CD4-positive, alpha-beta T cell treated with Interleukin-4 for 1 hour (primary cell): ENCODE measurements at regions not wholly inside any gene's neighbourhood (a gene's known extent, or its start where the extent isn't known, plus 50 kb on each side); places are given as distances from the start of the nearest gene placed in this dataset.
A peak's percentile ranks its signal among the peaks of the same experiment; 100 is the strongest.
"Not testable (repeated sequence)": the region's sequence is repeated elsewhere in the genome, so short reads cannot be mapped to it uniquely, and the experiment has no call there.

ENCODE experiments used
- DNase-seq, 2 donors: peaks; one replicate each; pipeline ENCODE4 v3.0.0-alpha.2; 2020 to 2022

GRCh38 chr21:31530897-31531705, 128.4 kb upstream of the SOD1 start:
- no peak for DNase-seq

DNA sequence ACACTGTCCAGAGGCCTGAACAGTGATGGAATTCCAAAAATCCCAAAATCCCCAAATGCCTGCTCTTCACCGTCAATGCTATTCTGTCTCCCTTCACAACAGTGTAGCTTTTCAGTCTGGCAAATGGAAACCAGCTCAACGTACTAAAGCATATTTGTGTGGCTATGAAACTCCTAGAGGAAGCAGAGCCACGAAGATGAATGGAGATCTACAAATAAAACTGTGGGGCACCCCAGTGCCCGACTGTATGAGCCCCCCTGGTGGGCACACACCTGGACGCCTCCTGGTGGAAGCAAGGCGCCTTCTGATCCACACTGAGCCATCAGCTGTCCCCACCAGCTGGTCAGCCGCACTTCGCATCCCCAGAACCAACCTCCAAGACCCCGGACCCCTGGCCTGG, 129.1 kb upstream of the SOD1 start:
- DNase-seq, result no peak

DNA sequence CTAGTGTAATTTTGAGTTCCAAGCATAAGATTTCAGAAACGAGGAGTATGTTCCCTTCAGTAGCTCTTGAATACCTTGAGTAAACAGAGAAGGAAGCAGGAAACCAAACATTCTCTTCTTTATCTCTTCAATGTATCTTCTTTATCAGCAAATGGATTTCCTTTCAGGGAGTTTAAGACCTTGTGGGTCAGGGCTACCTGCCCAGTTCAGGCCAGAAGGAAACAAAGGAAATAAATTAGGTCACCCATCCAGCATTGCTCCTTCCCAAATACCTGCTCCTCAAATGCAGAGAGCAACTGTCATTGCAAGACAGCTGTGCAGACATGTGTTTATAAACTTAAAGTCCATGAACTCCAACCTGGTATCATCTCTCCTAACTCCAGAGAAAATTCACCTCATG, 130.1 kb upstream of the SOD1 start:
- no peak for DNase-seq

DNA sequence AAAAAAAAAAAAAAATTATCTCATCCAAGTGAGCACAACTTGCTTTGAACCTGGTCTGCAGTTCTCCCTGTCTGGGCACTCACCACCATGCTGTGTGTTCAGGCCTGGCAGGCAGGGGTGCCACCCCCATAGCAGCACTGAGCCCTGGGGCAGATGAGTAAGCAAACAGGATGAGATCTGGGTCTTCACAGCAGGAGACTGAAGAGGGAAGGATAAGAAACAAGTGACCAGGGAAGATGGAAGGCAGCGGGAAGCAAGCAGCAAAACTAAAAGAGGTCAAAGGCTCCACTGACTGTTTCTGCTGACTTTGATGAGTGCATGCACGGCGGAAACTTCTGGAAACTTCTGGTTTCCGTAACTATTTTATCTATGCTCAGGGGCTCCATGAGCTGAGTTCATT, 133.5 kb upstream of the SOD1 start:
- DNase-seq, result no peak

DNA sequence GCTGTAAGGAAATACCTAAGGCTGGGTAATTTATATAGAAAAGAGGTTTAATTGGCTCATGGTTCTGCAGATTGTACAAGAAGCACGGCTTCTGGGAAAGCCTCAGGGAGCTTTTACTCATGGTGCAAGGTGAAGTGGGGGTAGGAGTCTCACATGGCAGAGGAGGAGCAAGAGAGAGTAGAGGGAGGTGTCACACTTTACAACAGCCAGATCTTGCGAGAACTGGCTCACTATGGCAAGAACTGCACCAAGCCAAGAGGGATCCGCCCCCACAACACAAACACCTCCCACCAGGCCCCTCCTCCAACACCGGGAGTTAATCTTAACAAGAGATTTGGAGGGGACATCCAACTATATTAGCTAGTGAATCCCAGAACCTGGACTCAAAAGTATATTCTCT, 135.4 kb upstream of the SOD1 start:
- no peak for DNase-seq

DNA sequence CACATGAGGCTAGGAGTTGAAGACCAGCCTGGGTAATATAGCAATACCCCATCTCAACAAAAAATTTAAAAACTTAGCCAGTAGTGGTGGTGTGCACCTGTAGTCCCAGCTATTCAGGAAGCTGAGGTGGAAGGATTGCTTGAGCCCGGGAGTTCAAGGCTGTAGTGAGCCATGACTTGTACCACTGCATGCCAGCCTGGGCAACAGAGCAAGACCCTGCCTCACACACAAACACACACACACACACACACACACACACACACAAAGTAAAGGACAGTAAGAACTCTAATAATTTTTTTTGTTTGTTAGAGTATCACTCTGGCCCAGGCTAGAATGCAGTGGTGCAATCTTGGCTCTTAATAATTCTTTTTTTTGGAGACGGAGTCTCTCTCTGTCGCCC, 138.0 kb upstream of the SOD1 start:
- no peak for DNase-seq

- no peak for DNase-seq
These were observed 138.9 kb upstream of the SOD1 start for GRCh38 chr21:31520561-31521098.

GRCh38 chr21:31518580-31518979, 140.9 kb upstream of the SOD1 start:
- no peak for DNase-seq

DNA sequence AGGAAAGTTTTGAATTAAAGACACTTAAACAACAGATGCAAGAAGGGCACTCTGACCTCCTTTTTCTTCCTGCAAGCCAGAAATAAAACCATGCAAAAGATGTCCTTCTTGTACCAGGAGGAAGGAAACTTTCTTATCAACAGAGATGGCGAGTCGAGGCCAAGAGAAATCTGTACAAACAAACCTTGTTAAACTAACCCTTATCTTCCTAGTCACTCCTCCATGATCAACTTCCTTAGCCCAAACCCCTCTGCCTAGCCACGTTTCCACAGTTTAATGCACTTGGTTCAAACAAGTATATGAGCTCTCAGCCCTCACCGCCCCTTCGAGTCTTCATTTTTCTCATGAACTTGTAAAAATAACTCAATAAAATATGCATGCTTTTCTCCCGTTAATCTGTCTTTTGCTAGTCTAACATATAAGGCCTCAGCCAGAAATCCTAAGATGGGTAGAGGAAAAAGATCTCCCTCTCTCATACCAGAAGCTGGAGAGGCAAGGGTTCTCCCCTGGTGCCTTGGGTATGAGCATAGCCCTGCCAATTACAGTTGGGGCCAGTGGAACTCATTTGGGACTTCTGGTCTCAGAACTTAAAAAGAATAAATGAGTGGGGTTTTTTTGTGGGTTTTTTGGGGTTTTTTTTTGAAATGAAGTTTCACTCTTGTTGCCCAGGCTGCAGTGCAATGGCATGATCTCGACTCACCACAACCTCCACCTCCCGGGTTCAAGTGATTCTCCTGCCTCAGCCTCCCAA, 141.7 kb upstream of the SOD1 start:
- DNase-seq, result no peak

DNA sequence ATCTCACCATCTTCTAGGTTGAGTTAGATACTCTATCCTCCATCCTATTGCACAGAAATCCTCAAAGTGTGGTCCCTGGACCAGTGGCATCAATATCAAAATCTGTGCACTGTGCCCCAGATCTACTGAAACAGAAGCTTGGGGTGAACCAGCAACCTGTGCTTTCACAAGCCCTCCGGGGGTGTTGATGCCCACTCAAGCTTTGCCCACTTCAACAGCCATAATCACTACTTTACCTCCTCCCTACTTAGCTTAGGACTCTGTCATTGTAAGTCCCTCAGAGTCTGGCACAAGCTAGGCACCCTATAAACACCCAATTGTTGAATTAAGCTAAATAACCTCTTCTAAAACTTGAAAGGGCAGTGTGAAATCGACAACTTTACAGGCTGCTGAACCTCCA, 144.2 kb upstream of the SOD1 start:
- DNase-seq, result no peak

- no peak for DNase-seq
These were observed 144.9 kb upstream of the SOD1 start for GRCh38 chr21:31514598-31514997.

GRCh38 chr21:31513541-31513940, 146.0 kb upstream of the SOD1 start:
- not testable (repeated sequence) for DNase-seq

DNA sequence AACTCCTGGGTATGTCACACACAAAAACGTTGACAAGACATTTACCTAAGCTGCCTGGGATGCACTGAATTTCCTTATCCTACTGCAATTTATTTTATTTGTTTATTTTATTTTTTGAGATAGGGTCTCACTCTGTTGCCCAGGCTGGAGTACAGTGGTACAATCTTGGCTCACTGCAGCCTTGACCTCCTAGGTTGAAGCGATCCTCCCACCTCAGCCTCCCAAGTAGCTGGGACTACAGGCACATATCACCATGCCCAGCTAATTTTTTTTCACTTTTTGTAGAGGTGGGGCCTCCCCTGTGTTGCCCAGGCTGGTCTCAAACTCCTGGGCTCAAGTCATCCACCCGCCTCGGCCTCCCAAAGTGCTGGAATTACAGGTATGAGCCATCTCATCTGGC, 147.5 kb upstream of the SOD1 start:
- DNase-seq, result not testable (repeated sequence)

DNA sequence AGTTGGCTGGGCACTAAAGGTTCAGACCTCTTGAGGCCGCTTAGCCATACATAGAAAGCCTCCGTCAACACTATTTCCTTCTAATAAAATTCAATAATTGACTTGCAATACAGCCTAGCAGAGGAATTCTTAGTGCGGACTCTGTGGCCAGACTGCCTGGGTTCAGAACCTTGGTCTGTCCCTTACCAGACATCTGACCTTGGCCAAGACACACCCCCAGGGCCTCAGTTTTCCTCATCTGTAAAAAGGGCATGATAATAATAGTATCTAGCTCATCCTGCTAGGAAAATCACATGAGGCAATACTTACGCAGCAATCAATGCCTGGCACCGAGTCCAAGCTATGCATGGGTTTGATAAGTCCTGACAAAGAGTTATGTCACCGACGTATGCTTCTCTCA, 148.2 kb upstream of the SOD1 start:
- DNase-seq, result no peak

DNA sequence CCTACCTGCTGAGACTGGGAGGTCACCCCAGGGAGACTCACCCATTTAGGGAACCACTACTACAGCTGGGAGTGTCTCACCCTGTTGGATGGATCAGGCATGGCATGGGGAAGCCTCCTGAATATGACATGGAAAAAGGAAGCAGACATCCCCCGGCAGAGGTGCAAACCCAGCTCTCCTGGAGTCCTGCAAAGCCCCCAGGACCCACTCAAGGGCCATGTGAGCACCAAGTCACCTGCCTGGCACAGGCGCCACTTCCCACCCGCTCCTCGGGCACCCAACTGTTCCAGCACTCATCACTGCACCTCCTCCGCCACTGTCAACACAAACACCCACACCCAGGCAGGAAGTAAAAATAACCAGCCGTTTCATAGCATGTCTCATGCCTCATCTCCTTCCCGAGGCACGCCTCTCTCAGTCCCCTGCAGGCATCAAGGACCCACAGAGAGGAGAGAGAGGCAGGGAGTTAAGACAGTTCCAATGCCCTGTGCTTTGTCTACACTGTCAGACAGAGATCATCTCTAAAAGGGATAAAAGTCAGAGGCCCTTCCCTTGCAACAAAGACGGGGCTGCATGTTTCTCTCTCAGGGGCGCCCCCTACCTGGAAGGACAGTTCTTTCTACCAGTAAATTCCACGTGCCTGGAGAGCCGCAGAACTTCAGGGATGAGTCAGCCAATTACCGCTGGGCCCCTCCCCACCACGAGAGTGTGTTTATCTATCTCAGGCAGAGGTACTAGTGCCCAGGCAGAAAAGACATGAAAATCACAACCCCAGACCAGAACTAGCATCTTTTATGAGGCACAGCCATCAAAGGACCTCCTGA, 150.1 kb upstream of the SOD1 start:
- peak; percentile 49 to 62 for DNase-seq

GRCh38 chr21:31505975-31506374, 153.5 kb upstream of the SOD1 start:
- DNase-seq, result no peak

DNA sequence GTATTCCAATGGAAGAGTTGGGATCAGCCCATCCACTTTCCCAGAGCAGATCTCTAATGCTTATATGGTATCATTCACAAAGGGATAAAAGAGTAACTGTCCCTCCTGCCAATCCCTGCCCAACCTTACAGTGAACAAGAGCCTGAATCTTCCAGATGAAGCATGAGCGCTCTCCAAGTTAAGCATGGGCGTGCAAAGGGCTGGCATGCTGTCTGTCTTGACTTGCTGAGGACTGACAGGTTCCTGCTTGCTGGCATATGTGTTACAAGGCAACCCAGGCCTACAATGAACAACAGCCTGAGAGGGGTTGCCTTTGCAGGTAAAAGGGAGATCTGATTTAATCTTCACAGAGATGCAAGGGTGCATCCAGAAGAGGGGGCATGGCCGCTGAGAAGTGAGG, 155.6 kb upstream of the SOD1 start:
- DNase-seq, result no peak

DNA sequence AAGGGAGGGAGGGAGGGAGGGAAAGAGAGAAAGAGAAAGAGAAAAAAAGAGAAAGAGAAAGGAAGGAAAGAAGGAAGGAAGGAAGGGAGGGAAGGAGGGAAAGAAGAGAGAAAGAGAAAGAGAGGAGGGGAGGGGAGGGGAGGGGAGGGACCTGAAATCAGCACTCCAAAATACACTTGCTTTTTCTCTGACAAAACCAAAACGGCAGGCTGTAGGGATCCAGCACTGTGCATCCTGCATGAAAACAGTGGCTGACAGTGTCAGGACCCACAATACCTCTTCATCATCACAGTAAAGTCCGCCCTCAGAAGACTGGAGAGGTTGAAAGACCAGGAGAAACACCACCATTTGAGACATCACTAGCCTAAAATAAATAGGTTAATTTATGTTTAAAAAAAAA, 156.0 kb upstream of the SOD1 start:
- DNase-seq, result no peak

DNA sequence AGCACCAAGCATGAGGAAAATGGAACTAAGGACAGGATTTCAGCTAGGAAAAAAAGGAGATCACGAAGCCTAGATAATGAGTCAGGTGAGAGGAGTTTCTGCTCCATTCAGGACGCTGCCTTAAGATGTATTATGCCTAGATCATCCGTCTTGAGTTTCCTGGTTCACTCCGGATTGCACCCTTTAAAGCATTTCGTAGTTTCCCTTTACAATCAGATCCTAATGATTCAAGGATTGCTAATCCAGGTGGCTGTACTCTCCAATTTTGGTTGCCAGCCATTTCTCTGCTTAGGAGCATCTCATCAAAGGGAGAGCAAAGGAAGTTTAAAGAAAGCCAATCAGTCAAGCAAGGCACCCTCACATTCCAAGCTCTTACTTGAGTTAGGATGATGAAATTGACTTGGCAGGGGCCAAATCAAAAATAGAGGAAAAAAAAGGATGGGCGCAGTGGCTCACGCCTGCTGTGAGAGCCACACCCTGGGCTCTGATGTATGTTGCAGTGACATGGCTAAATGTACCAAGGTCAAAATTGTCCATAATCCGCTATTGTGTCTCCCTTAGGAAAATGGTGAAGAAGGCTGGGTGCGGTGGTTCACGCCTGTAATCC, 156.9 kb upstream of the SOD1 start:
- no peak for DNase-seq

DNA sequence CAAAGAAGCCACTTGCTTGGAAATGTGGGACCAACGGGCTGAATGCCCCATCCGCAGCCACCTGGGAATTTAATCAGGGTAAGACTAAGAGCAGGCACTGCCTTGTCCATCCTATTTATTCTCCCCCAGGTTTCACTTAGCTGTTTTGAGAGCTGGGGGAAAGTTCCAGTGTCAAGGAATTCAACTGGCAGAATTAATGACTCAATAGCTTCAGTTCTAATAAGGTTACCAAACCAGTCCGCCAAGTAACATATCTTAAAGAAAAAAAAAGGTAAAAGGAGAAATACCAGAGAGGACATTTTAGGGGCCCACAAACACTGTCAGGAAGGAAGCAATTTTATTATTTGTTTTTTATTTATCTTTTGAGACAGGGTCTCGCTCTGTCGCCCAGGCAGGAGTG, 157.6 kb upstream of the SOD1 start:
- DNase-seq, result no peak

- no peak for DNase-seq
These were observed 156.9 kb upstream of the TIAM1 start for GRCh38 chr21:31500982-31501381.

- no peak for DNase-seq
These were observed 156.0 kb upstream of the TIAM1 start for GRCh38 chr21:31500071-31500470.

GRCh38 chr21:31498985-31499384, 154.9 kb upstream of the TIAM1 start:
- DNase-seq, result no peak
